ENCODE measurements at regions not wholly inside any gene's neighbourhood (a gene's known extent, or its start where the extent isn't known, plus 50 kb on each side); places are given as distances from the start of the nearest gene placed in this dataset.

GRCh38 chr9:94159069-94159939 lies 75.0 kb downstream of the PTPDC1 start:
- no peak for DNase-seq (ENCODE audit: low read depth in 3 of 3)

DNA sequence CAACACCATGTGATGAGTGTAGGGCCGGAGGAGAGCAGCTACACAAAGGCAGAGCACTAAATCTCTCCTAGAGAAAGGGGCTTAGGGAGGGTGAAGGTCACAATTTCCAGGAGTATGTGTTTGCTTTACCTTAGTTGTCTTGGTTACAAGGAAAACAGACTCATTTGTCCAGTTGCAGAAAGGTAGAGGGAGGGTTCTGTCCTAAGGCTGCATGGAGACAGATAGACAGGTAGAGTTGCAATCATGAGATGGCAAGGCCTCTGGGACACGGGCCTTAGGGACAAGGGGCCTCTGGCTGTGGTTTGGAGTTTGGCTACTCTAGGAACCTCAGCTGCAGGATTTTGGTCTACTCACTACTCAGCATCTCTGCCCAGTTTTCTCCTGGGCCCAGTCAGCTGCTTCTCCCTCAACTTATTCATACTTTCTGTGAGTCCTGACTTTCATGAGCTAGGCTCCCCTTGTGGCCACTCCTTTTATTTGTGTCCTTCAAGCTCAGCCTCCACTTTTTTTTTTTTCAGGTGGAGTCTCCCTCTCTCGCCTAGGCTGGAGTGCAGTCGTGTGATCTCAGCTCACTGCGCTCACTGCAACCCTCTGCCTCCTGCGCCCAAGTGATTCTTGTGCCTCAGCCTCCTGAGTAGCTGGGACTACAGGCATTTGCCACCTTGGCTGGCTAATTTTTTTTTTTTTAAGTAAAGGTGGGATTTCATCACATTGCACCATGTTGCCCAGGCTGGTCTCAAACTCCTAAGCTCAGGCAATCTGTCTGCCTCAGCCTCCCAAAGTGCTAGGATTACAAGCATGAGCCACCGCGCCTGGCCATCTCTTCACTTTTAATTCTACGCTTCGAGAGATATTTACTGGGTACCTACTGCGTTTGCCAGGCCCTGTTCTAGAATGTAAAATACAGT lies 76.6 kb downstream of the PTPDC1 start:
- DNase-seq (ENCODE audit: low read depth in 3 of 3), result no peak

- DNase-seq (ENCODE audit: low read depth in 3 of 3), result no peak
Observed at GRCh38 chr9:94161673-94162072, 77.4 kb downstream of the PTPDC1 start.

GRCh38 chr9:94164806-94165549 lies 80.7 kb downstream of the PTPDC1 start:
- DNase-seq (ENCODE audit: low read depth in 3 of 3), result no peak

- peak; percentile 86 to 95 (median 94) for DNase-seq (ENCODE audit: low read depth in 3 of 3)
Observed at GRCh38 chr9:94165592-94166235, 81.5 kb downstream of the PTPDC1 start.

- DNase-seq (ENCODE audit: low read depth in 3 of 3), result peak; percentile 92 to 95 (median 93)
Observed at GRCh38 chr9:94166236-94166975, 82.1 kb downstream of the PTPDC1 start.

- DNase-seq (ENCODE audit: low read depth in 3 of 3), result no peak
Observed at GRCh38 chr9:94166976-94167346, 82.7 kb downstream of the PTPDC1 start.

DNA sequence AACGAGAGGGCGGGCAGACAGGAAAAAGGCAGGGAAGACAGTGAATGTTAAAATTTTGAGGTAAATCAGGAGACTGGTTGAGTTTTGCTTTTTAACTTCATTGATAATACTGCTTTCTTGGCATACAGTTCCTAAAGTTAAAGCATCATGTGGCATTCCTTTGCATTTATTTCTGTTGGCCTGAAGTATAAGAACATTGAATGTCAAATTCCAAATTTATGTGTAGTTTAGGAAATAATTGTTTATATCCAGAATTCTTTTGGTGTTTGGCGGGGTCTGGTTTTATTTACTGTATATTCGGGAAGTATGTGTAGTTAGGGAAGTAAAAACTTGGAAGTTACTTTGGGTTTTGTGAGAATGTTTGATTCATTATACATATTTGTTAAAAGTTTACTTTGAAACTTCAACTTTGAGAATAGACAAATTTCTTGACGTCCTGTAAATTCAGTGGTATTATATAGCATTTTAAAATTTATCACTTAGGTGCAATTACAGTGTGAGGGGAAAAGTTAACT lies 83.2 kb downstream of the PTPDC1 start:
- no peak for DNase-seq (ENCODE audit: low read depth in 3 of 3)

DNA sequence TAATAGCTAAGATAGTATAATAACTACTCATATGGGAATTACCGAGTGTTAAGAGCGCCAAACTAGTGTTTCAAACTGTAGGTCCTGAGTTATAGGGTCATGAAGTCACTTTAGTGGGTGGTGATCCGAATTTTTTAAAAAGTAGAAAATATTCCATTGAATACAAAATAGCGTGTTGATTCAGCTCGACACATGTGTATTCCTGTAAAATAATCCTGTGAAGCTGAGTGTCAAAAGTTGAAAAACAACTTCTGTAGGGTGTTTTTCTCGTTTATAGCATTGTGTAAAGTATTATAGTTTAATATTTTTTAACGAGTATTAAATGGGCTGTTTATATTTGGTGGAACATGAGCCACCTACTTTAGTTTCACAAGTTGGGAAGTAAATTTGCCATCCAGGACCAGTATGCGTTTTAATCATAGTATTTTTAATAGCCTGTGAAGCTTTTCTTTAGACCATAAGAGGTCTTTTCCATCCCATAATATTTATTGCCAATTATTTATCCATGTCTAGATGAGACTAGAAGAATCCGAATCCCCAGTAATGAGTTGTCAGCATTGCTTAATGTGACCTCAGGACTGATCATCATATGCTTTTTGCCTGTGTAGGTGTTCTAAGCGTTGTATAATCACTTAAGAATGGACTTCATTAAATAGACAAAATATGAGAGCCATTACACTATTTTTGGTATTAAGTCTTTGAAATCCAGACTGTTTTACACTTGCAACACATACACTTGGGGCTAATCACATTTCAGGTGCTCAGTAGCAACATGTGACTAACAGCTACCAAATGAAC lies 84.1 kb downstream of the PTPDC1 start:
- no peak for DNase-seq (ENCODE audit: low read depth in 3 of 3)

- DNase-seq (ENCODE audit: low read depth in 3 of 3), result no peak
Observed at GRCh38 chr9:94169968-94170367, 85.7 kb downstream of the PTPDC1 start.

DNA sequence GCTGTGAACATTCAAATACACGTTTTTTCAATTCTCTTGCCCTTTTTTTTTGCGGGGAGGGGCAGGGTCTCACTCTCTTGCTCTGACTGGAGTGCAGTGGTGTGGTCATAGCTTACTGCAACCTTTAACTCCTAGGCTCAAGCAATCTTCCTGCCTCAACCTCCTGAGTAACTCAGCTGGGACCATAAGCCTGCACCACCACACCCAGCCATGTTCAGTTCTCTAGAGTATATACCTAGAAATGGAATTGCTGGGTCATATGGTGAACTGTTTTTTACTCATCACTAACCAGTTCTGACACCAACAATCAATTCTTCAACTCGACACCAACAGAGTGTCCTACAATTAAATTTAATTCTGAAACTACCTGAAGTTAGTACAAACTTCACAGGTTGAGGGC lies 85.5 kb upstream of the ZNF169 start:
- DNase-seq (ENCODE audit: low read depth in 3 of 3), result peak in 1 of 3 donors; percentile 22

GRCh38 chr9:94174164-94174563 lies 84.9 kb upstream of the ZNF169 start:
- no peak for DNase-seq (ENCODE audit: low read depth in 3 of 3)

- DNase-seq (ENCODE audit: low read depth in 3 of 3), result no peak
Observed at GRCh38 chr9:94175669-94176068, 83.4 kb upstream of the ZNF169 start.

DNA sequence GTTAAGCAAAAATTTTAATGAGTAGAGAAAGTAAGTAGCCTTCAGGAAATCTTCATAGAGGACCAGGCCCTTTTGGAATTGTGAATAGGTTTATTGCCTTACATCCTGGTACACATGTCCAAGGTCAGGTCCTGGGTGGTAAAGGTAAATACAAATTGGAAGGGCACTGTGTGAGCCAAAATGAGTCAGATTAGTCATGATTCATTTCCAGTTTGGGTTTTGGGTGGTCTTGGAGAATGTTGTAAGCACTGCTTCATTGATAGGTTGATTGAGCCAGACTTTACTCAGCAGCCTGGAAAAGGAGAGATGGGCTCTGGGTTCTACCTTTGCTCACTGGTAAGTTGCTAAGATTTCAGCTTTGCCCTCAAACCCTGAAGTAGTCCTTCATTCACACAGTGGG lies 82.5 kb upstream of the ZNF169 start:
- DNase-seq (ENCODE audit: low read depth in 3 of 3), result no peak

DNA sequence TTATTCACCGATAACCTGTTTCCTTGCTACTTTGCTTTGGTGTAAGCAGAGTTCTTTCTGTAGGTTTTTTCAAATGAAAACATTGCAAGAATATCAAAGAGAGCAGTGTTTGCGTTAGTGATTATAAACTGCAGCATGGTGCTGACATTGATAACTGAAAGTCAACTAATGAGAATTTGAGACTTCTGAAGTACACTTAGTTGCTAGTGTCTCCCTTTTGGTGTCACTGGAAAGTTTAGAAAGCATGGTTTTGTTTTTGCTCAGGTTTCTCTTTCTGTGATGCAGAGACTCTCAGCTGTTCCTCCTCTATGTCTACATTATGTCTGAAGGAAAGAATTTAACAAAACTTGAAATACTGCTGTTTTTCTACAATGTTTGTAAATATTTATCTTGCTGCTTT lies 80.2 kb upstream of the ZNF169 start:
- no peak for DNase-seq (ENCODE audit: low read depth in 3 of 3)

DNA sequence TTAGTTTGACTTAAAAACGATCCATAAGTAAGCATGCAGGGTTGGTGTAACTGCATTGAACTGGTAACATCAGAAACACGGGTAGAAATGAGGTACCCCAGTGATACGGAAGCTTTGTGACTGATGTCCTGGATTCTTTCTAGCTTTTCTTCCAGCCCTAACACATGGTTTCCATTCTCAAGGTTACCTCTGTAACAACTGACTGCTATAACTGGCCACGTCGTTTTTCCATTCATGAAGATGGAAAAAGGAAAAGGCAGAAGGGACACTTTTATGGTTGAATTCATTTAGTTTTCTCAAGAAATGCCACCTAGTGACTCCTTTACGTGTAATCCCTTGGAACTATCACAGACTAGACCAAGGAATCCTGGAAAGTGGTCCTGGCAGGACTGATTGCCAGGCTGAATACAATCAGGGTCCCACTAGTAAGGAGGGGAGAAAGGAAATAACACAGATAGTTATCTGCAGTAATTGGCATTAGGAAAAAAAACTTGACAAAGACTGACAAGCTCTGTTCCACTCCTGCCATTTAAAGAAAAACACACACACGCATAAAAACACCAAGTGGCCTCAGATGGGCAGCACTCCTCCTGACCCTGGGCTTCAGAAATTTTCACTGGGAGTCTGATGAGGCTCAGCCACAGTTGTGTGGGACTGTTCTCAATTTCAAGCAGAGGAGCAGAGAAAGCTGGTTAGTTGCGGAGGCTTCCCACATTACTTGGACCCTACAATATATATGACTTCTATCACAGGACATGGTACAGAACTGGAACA lies 77.5 kb upstream of the ZNF169 start:
- no peak for DNase-seq (ENCODE audit: low read depth in 3 of 3)

- DNase-seq (ENCODE audit: low read depth in 3 of 3), result no peak
Observed at GRCh38 chr9:94182532-94182931, 76.6 kb upstream of the ZNF169 start.

DNA sequence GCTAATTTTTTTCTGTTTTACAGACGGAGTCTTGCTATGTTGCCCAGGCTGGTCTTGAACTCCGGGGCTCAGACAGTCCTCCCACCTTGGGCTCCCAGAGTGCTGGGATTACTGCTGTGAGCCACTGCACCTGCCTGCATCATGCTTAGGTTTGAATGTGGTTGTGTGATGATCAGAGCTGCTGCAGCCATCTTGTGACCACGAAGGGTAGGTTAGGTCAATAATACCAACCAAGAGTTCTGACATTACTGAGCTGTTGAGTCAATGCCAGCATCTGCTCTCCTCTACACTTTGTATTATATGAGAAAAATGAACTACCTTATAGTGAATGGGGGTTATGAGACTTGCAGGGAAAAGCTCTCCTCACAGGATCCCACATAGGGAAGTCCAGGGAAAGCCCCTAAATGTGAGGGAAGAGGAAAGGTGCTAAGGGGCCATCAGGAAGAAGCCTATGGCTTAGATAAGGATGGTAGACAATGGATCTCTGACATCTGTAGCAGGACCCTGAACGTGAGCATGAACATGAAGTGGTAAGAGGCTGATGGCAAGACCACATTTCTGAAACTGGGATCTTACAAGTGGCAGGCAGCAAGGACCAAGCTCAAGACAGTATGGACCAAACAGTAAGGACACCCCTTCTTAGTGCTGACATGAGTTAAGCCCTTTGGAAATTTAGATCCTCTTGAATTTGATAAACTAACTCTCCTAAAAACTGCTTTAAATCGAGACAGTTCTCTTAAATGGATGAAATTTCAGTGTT lies 75.7 kb upstream of the ZNF169 start:
- no peak for DNase-seq (ENCODE audit: low read depth in 3 of 3)
